CD4-positive, alpha-beta T cell (primary cell): ENCODE measurements at regions not wholly inside any gene's neighbourhood (a gene's known extent, or its start where the extent isn't known, plus 50 kb on each side); places are given as distances from the start of the nearest gene placed in this dataset.

Source experiments
- ATAC-seq: fragments of 200-7000 bp; cut with Tn5 transposase; one replicate; pipeline ENCODE4 v1.10.0; 2022; ENCODE audit warnings: mild to moderate bottlenecking; ENCODE audit not compliant: poor library complexity
- CTCF ChIA-PET: fragments of 350-600 bp; sonication (Branson Sonifier 250); formaldehyde crosslinking; loops from one replicate; lab custom pipeline; 2021; ENCODE audit warnings: antibody characterized with exemption, inconsistent platforms; lab: Charles Lee
- POLR2A ChIA-PET: fragments of 350-600 bp; sonication (Branson Sonifier 250); formaldehyde crosslinking; loops from one replicate; lab custom pipeline; 2021; ENCODE audit warnings: antibody characterized with exemption, inconsistent platforms; lab: Charles Lee
- DNase-seq, 14 experiments: peaks; one replicate each; pipeline ENCODE4 v3.0.0-alpha.2; 2013 to 2020; ENCODE audit warnings: mixed read lengths in 2 of 14
- H3K27ac ChIP-seq, 2 donors: one replicate each; pipeline versions ENCODE4 v1.5.1 to v1.7.0; 2013; ENCODE audit warnings: low read length in 2 of 2, low read depth in 1 of 2, mild to moderate bottlenecking in 1 of 2
- H3K27me3 ChIP-seq, 2 experiments: 1 replicate in 1 of 2; 2 replicates in 1 of 2; pipeline versions ENCODE4 v1.6.1 to v1.7.0; 2013; ENCODE audit warnings: low read length in 2 of 2, control low read depth in 1 of 2, mild to moderate bottlenecking in 1 of 2, moderate library complexity in 1 of 2; ENCODE audit not compliant: insufficient read depth in 2 of 2, control insufficient read depth in 1 of 2
- H3K36me3 ChIP-seq: one replicate; pipeline ENCODE4 v1.6.1; 2013; ENCODE audit warnings: low read length, control low read depth; ENCODE audit not compliant: insufficient read depth
- H3K4me1 ChIP-seq: one replicate; pipeline ENCODE4 v1.6.1; 2013; ENCODE audit warnings: low read length, control low read depth; ENCODE audit not compliant: insufficient read depth
- H3K4me3 ChIP-seq: one replicate; pipeline ENCODE4 v1.5.1; 2013; ENCODE audit warnings: mild to moderate bottlenecking, low read length, moderate library complexity
- H3K9me3 ChIP-seq, 2 experiments: 1 replicate in 1 of 2; 2 replicates in 1 of 2; pipeline versions ENCODE4 v1.6.1 to v1.7.0; 2013; ENCODE audit warnings: low read length in 2 of 2, mild to moderate bottlenecking in 2 of 2, control low read depth in 1 of 2, moderate library complexity in 1 of 2; ENCODE audit not compliant: control insufficient read depth in 1 of 2, insufficient read depth in 1 of 2
- H3K27ac Mint-ChIP-seq: one replicate; pipeline ENCODE4 v1.8.0; 2020; ENCODE audit warnings: mixed read lengths
- H3K27me3 Mint-ChIP-seq: one replicate; pipeline ENCODE4 v1.8.0; 2021; ENCODE audit warnings: mixed read lengths
- H3K36me3 Mint-ChIP-seq: one replicate; pipeline ENCODE4 v1.8.0; 2021; ENCODE audit warnings: low read depth, mixed read lengths
- H3K4me1 Mint-ChIP-seq: one replicate; pipeline ENCODE4 v1.8.0; 2021; ENCODE audit warnings: low read depth, mixed read lengths
- H3K4me3 Mint-ChIP-seq: one replicate; pipeline ENCODE4 v1.8.0; 2020; ENCODE audit warnings: mild to moderate bottlenecking, mixed read lengths
- H3K9me3 Mint-ChIP-seq: one replicate; pipeline ENCODE4 v1.8.0; 2020; ENCODE audit warnings: mixed read lengths
- CTCF ChIP-seq: fragments of 200-600 bp; IDR thresholded peaks from one replicate; pipeline ENCODE4 v1.8.0; 2022; ENCODE audit warnings: antibody characterized with exemption, mild to moderate bottlenecking
- intact Hi-C, 2 experiments: fragments of 100-400 bp; cut with DNase I in 1 of 2; cut with micrococcal nuclease in 1 of 2; formaldehyde crosslinking; loops; one replicate each; pipeline versions ENCODE4 v1.15.1 to v1.9.0; 2023 to 2025; cut with DNase I, micrococcal nuclease

- H3K27ac Mint-ChIP-seq = no peak overlapping the region
- no peaks in the 10 kb centered on the region for H3K4me1 Mint-ChIP-seq
- ATAC-seq (no peak), DNase-seq (no peak)
- H3K27me3 Mint-ChIP-seq = no peaks in the 10 kb centered on the region
- Histone ChIP-seq H3K36me3 (no peaks in the 10 kb centered on the region), H3K27me3 (no peaks in the 10 kb centered on the region), H3K4me3 (no peak overlapping the region), H3K27ac (no peak overlapping the region), H3K9me3 (peaks cover 0 to 7% of the 10 kb centered on the region in 2 experiments), H3K4me1 (no peaks in the 10 kb centered on the region)
- intact Hi-C loops = no loop called here
- TF ChIP-seq CTCF = no peak
- H3K4me3 Mint-ChIP-seq = no peak overlapping the region
- H3K36me3 Mint-ChIP-seq = no peaks in the 10 kb centered on the region
- CTCF ChIA-PET = no interaction called here
- POLR2A ChIA-PET = no interaction called here
- H3K9me3 Mint-ChIP-seq = no peaks in the 10 kb centered on the region
Observed at GRCh38 chr4:124804584-124804983, 92.1 kb upstream of the ANKRD50 start.

GRCh38 chr4:124804041-124804440 is 91.5 kb upstream of the ANKRD50 start:
- DNase-seq = no peak
- H3K9me3 Mint-ChIP-seq = no peaks in the 10 kb centered on the region
- no peak for TF ChIP-seq CTCF
- H3K9me3 ChIP-seq = peaks cover 0 to 7% of the 10 kb centered on the region in 2 experiments
- H3K4me3 ChIP-seq = no peak overlapping the region
- POLR2A ChIA-PET = no interaction called here
- no peak overlapping the region for H3K27ac ChIP-seq
- CTCF ChIA-PET = no interaction called here
- no peak overlapping the region for H3K27ac Mint-ChIP-seq
- H3K36me3 Mint-ChIP-seq = no peaks in the 10 kb centered on the region
- H3K27me3 ChIP-seq = no peaks in the 10 kb centered on the region
- no peak for ATAC-seq
- no peak overlapping the region for H3K4me3 Mint-ChIP-seq
- H3K4me1 Mint-ChIP-seq = no peaks in the 10 kb centered on the region
- H3K27me3 Mint-ChIP-seq = no peaks in the 10 kb centered on the region
- intact Hi-C loops = no loop called here
- H3K4me1 ChIP-seq = no peaks in the 10 kb centered on the region
- no peaks in the 10 kb centered on the region for H3K36me3 ChIP-seq

DNA sequence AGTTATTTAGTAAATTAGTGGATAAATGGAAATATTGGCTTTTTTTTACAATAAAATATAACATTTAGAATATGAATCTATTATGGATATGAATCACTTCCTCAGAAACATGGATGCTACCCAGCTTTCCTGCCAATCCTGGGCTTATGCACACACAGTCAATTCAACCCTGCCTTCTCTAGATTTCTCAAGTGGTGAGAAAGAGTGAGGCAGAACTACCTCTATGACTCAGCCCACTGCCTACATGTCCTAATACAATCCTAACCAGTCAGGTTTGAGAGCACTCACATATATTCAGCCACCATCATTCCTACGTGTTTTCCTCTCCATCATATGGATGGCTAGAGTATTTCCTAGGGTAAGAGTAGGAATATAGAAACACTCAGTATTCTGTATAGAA is 91.1 kb upstream of the ANKRD50 start:
- no peaks in the 10 kb centered on the region for H3K4me1 ChIP-seq
- Mint-ChIP-seq H3K27ac (no peak overlapping the region), H3K4me1 (no peaks in the 10 kb centered on the region), H3K36me3 (no peaks in the 10 kb centered on the region), H3K27me3 (no peaks in the 10 kb centered on the region), H3K9me3 (no peaks in the 10 kb centered on the region), H3K4me3 (no peak overlapping the region)
- DNase-seq (no peak), ATAC-seq (no peak)
- TF ChIP-seq CTCF = no peak
- H3K27me3 ChIP-seq = no peaks in the 10 kb centered on the region
- H3K36me3 ChIP-seq = no peaks in the 10 kb centered on the region
- ChIA-PET POLR2A (no interaction called here), CTCF (no interaction called here)
- intact Hi-C loops = no loop called here
- H3K4me3 ChIP-seq = no peak overlapping the region
- no peak overlapping the region for H3K27ac ChIP-seq
- H3K9me3 ChIP-seq = peaks cover 0 to 7% of the 10 kb centered on the region in 2 experiments
